IMR-90 (cell line): ENCODE measurements at regions not wholly inside any gene's neighbourhood (a gene's known extent, or its start where the extent isn't known, plus 50 kb on each side); places are given as distances from the start of the nearest gene placed in this dataset.

Source experiments
- ATAC-seq: fragments of 200-7000 bp; cut with Tn5 transposase; 2 replicates; pipeline ENCODE4 v1.9.1; 2020; ENCODE audit warnings: low read depth, mild to moderate bottlenecking, moderate library complexity
- BruUV-seq: library from RNA; stranded (reverse); fragments of 400-500 nt; replicated peaks from 2 replicates; lab custom pipeline; 2021; lab: Mats Ljungman, UMichigan
- CTCF ChIA-PET: fragments of 300-600 bp; formaldehyde crosslinking; extraction: SDS; loops from one replicate; lab custom pipeline; 2021; ENCODE audit warnings: antibody characterized with exemption; lab: Yijun Ruan, JAX
- POLR2A ChIA-PET: fragments of 300-600 bp; sonication (Branson Sonifier 250); formaldehyde crosslinking; loops from one replicate; lab custom pipeline; 2022; ENCODE audit warnings: antibody characterized with exemption; ENCODE audit not compliant: unreplicated experiment; lab: Charles Lee
- DNase-seq: peaks from one replicate; pipeline ENCODE4 v3.0.0; 2013
- H2AFZ ChIP-seq: replicated peaks from 2 replicates; pipeline ENCODE3; 2013; ENCODE audit warnings: low read length, mild to moderate bottlenecking; ENCODE audit not compliant: poor library complexity
- H2AK5ac ChIP-seq: 2 replicates; pipeline ENCODE4 v1.6.1; 2013; ENCODE audit warnings: low read depth, low read length, inconsistent platforms
- H2AK9ac ChIP-seq: replicated peaks from 2 replicates; pipeline ENCODE3; 2013; ENCODE audit warnings: mild to moderate bottlenecking, low read depth, low read length, moderate library complexity; ENCODE audit not compliant: poor library complexity
- H2BK120ac ChIP-seq: 2 replicates; pipeline ENCODE4 v1.6.1; 2013; ENCODE audit warnings: low read depth, low read length, inconsistent platforms
- H2BK15ac ChIP-seq: 3 replicates; pipeline ENCODE4 v1.6.1; 2013; ENCODE audit warnings: low read depth, low read length, inconsistent platforms
- H2BK20ac ChIP-seq: 2 replicates; pipeline ENCODE4 v1.6.1; 2013; ENCODE audit warnings: low read depth, mild to moderate bottlenecking, inconsistent platforms, low read length, moderate library complexity
- H2BK5ac ChIP-seq: 2 replicates; pipeline ENCODE4 v1.6.1; 2013; ENCODE audit warnings: mild to moderate bottlenecking, low read depth, low read length, inconsistent platforms; ENCODE audit not compliant: poor library complexity, severe bottlenecking
- H3K14ac ChIP-seq: replicated peaks from 2 replicates; pipeline ENCODE4 v1.6.1; 2013; ENCODE audit warnings: low read depth, low read length, inconsistent platforms
- H3K18ac ChIP-seq: 2 replicates; pipeline ENCODE4 v1.6.1; 2013; ENCODE audit warnings: low read depth, low read length, control low read depth
- H3K23ac ChIP-seq: 2 replicates; pipeline ENCODE4 v1.6.1; 2013; ENCODE audit warnings: low read depth, low read length, inconsistent platforms
- H3K27ac ChIP-seq: 2 replicates; pipeline ENCODE4 v1.5.1; 2013; ENCODE audit warnings: mild to moderate bottlenecking, control low read depth, low read length; ENCODE audit not compliant: insufficient read depth
- H3K27me3 ChIP-seq: 2 replicates; pipeline ENCODE4 v1.6.1; 2013; ENCODE audit warnings: low read length; ENCODE audit not compliant: control insufficient read depth, insufficient read depth
- H3K36me3 ChIP-seq: 2 replicates; pipeline ENCODE4 v1.6.1; 2013; ENCODE audit warnings: low read length, mixed read lengths; ENCODE audit not compliant: control insufficient read depth, insufficient read depth
- H3K4ac ChIP-seq: 2 replicates; pipeline ENCODE4 v1.6.1; 2013; ENCODE audit warnings: low read depth, low read length, inconsistent platforms
- H3K4me1 ChIP-seq: 2 replicates; pipeline ENCODE4 v1.6.1; 2013; ENCODE audit warnings: low read length, mixed read lengths; ENCODE audit not compliant: control insufficient read depth, insufficient read depth
- H3K4me2 ChIP-seq: 2 replicates; pipeline ENCODE4 v1.6.1; 2013; ENCODE audit warnings: low read depth, mild to moderate bottlenecking, control low read depth, low read length, moderate library complexity
- H3K4me3 ChIP-seq: 2 replicates; pipeline ENCODE4 v1.5.1; 2013; ENCODE audit warnings: low read depth, mild to moderate bottlenecking, control low read depth, low read length, moderate library complexity; ENCODE audit not compliant: insufficient read depth
- H3K56ac ChIP-seq: 2 replicates; pipeline ENCODE4 v1.6.1; 2013; ENCODE audit warnings: low read length, inconsistent platforms; ENCODE audit not compliant: insufficient read depth; ENCODE audit errors: extremely low read depth
- H3K79me1 ChIP-seq, 2 experiments: 2 replicates each; pipeline ENCODE4 v1.6.1; 2013; ENCODE audit warnings: low read length in 2 of 2, inconsistent platforms in 1 of 2, low read depth in 1 of 2
- H3K9ac ChIP-seq: 2 replicates; pipeline ENCODE4 v1.6.1; 2013; ENCODE audit warnings: low read depth, low read length, control low read depth
- H3K9me1 ChIP-seq: 2 replicates; pipeline ENCODE4 v1.6.1; 2013; ENCODE audit warnings: low read length, inconsistent platforms; ENCODE audit not compliant: insufficient read depth
- H3K9me3 ChIP-seq: 2 replicates; pipeline ENCODE4 v1.6.1; 2013; ENCODE audit warnings: low read length; ENCODE audit not compliant: control insufficient read depth, insufficient read depth
- H4K20me1 ChIP-seq: 2 replicates; pipeline ENCODE4 v1.6.1; 2013; ENCODE audit warnings: low read length, inconsistent platforms; ENCODE audit not compliant: insufficient read depth
- H4K5ac ChIP-seq: 2 replicates; pipeline ENCODE4 v1.6.1; 2013; ENCODE audit warnings: mild to moderate bottlenecking, low read depth, low read length, control low read depth
- H4K8ac ChIP-seq, 2 experiments: 2 replicates each; pipeline ENCODE4 v1.6.1; 2013; ENCODE audit warnings: low read depth in 2 of 2, low read length in 2 of 2, control low read depth in 1 of 2, inconsistent platforms in 1 of 2
- H4K91ac ChIP-seq: 2 replicates; pipeline ENCODE4 v1.6.1; 2013; ENCODE audit warnings: low read depth, low read length, inconsistent platforms; ENCODE audit not compliant: insufficient read depth
- CEBPB ChIP-seq: IDR thresholded peaks from 2 replicates; pipeline ENCODE4 v1.6.1; 2012; ENCODE audit warnings: low read depth, low read length, improper control_type of control experiment
- RCOR1 ChIP-seq: IDR thresholded peaks from 2 replicates; pipeline ENCODE4 v1.6.1; 2012; ENCODE audit warnings: mild to moderate bottlenecking, low read length, improper control_type of control experiment; ENCODE audit not compliant: insufficient replicate concordance
- USF2 ChIP-seq: fragments of 150-350 bp; IDR thresholded peaks from 2 replicates; pipeline ENCODE4 v1.6.1; 2017; ENCODE audit warnings: mild to moderate bottlenecking, antibody characterized with exemption, low read length, low read depth
- WGBS, 2 experiments: methylation state at CpG; one replicate each; pipeline versions ENCODE4 v1.1.5 to v1.1.7; 2013; ENCODE audit warnings: missing lambda C conversion rate in 2 of 2; ENCODE audit not compliant: insufficient read length in 1 of 2; ENCODE audit errors: extremely low coverage in 2 of 2; 5-methylcytosine and 5-hydroxymethylcytosine counted together
- dilution Hi-C: fragments of 300-500 bp; cut with HindIII; formaldehyde crosslinking; loops from one replicate; pipeline ENCODE4 v1.14.3; 2018; ENCODE audit warnings: low sequenced_read_pairs; ENCODE audit not compliant: unreplicated experiment
- in situ Hi-C: fragments of 300-500 bp; cut with MboI; formaldehyde crosslinking; loops from 3 replicates; pipeline ENCODE4 v1.14.3; 2019; ENCODE audit warnings: low sequenced_read_pairs, inconsistent platforms, mixed read lengths
- intact Hi-C: fragments of 100-400 bp; cut with micrococcal nuclease; formaldehyde crosslinking; loops from 2 replicates; pipeline ENCODE4 v1.10.0; 2022

DNA sequence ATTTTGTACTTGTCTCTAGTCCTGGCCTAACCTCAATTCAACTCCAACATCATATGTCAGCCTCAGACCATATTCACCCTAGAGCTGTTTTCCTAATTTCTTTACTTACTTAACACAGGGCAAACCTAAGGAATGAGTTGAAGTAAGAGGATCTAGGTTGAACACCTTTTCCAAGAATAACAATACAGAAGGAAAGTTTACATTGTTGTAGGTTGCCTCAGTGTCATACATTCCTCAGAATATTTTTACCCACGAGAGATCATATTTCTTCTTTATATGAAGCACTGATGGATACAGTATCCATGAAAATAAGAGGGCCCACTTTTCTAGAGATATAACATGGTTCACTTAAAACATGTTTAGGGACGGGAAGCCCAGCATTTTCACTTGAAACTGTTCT is 369.5 kb downstream of the CNTN6 start:
- no peaks in the 10 kb centered on the region; the same call in 1 of the 2 replicates for H3K9me3 ChIP-seq
- no peak overlapping the region for H3K9ac ChIP-seq
- DNase-seq (no peak), ATAC-seq (no peak)
- dilution Hi-C loops (no loop called here), intact Hi-C loops (no loop called here), in situ Hi-C loops (no loop called here)
- no peaks in the 10 kb centered on the region for H3K9me1 ChIP-seq
- no peak overlapping the region for H3K14ac ChIP-seq
- TF ChIP-seq RCOR1 = no peak
- TF ChIP-seq CEBPB = no peak
- no peak for TF ChIP-seq USF2
- H2BK20ac ChIP-seq = no peak overlapping the region
- H3K18ac ChIP-seq = no peak overlapping the region
- no peak overlapping the region for H3K56ac ChIP-seq
- no peak overlapping the region for H3K23ac ChIP-seq
- no peaks in the 10 kb centered on the region for H3K79me1 ChIP-seq
- no peaks in the 10 kb centered on the region for H4K20me1 ChIP-seq
- no peak overlapping the region for H4K8ac ChIP-seq
- H3K4me3 ChIP-seq = no peak overlapping the region
- H4K5ac ChIP-seq = no peak overlapping the region
- H2AFZ ChIP-seq = no peak overlapping the region
- no peaks in the 10 kb centered on the region for H3K27me3 ChIP-seq
- H4K91ac ChIP-seq = no peak overlapping the region
- H3K27ac ChIP-seq = no peak overlapping the region
- H2AK5ac ChIP-seq = no peak overlapping the region
- no peaks in the 10 kb centered on the region for H3K4me1 ChIP-seq
- ChIA-PET CTCF (no interaction called here), POLR2A (no interaction called here)
- H2BK120ac ChIP-seq = no peak overlapping the region
- no peak overlapping the region for H2AK9ac ChIP-seq
- H3K4me2 ChIP-seq = no peak overlapping the region
- no peaks in the 10 kb centered on the region for H3K36me3 ChIP-seq
- BruUV-seq = no TSS peak
- no peak overlapping the region for H3K4ac ChIP-seq
- H2BK5ac ChIP-seq = no peak overlapping the region
- H2BK15ac ChIP-seq = no peak overlapping the region
- WGBS, 2 experiments = no CpG with 5 or more reads among the region's 2 CpGs
